Gastroesophageal sphincter (tissue), 3 donors: ENCODE measurements at regions not wholly inside any gene's neighbourhood (a gene's known extent, or its start where the extent isn't known, plus 50 kb on each side); places are given as distances from the start of the nearest gene placed in this dataset.

ENCODE experiments used
- CTCF ChIP-seq, 4 experiments: fragments of 200-600 bp in 2 of 4; fragments of 450-650 bp in 2 of 4; sonication (generic) in 1 of 4; IDR thresholded peaks; one replicate each; pipeline ENCODE4 v1.5.1; 2017 to 2019; ENCODE audit warnings: antibody characterized with exemption in 4 of 4, mild to moderate bottlenecking in 2 of 4, moderate library complexity in 2 of 4
- EP300 ChIP-seq: sonication (generic); formaldehyde crosslinking; IDR thresholded peaks from one replicate; pipeline ENCODE4 v1.6.1; 2017; ENCODE audit warnings: antibody characterized with exemption, mild to moderate bottlenecking
- POLR2A ChIP-seq, 2 donors: fragments of 450-650 bp; IDR thresholded peaks; one replicate each; pipeline ENCODE4 v1.6.1; 2017; ENCODE audit warnings: antibody characterized with exemption in 2 of 2, mild to moderate bottlenecking in 2 of 2, moderate library complexity in 1 of 2
- POLR2AphosphoS5 ChIP-seq: sonication (generic); formaldehyde crosslinking; IDR thresholded peaks from one replicate; pipeline ENCODE4 v1.6.1; 2017; ENCODE audit warnings: antibody characterized with exemption

- TF ChIP-seq CTCF (IDR thresholded peaks at IDR 0.05) (no peak), EP300 (no peak), POLR2A (IDR thresholded peaks at IDR 0.05) (no peak), POLR2AphosphoS5 (no peak)
These were observed 136.3 kb upstream of the UFM1 start for GRCh38 chr13:38213314-38213713.
